ENCODE measurements at regions not wholly inside any gene's neighbourhood (a gene's known extent, or its start where the extent isn't known, plus 50 kb on each side); places are given as distances from the start of the nearest gene placed in this dataset.

GRCh38 chr5:168052686-168053085 is 238.8 kb upstream of the WWC1 start:
- TF ChIP-seq, protein P1, sequence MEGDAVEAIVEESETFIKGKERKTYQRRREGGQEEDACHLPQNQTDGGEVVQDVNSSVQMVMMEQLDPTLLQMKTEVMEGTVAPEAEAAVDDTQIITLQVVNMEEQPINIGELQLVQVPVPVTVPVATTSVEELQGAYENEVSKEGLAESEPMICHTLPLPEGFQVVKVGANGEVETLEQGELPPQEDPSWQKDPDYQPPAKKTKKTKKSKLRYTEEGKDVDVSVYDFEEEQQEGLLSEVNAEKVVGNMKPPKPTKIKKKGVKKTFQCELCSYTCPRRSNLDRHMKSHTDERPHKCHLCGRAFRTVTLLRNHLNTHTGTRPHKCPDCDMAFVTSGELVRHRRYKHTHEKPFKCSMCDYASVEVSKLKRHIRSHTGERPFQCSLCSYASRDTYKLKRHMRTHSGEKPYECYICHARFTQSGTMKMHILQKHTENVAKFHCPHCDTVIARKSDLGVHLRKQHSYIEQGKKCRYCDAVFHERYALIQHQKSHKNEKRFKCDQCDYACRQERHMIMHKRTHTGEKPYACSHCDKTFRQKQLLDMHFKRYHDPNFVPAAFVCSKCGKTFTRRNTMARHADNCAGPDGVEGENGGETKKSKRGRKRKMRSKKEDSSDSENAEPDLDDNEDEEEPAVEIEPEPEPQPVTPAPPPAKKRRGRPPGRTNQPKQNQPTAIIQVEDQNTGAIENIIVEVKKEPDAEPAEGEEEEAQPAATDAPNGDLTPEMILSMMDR (IDR thresholded peaks at IDR 0.05 in 4 of 5, conservative IDR thresholded peaks at IDR 0.05 in 1 of 5) = no peak
- TF ChIP-seq POLR2A (IDR thresholded peaks at IDR 0.05) = no peak

All from gastrocnemius medialis (tissue), 4 donors.